CD4-positive, alpha-beta T cell treated with Interferon alpha-2 for 1 hour (primary cell): ENCODE measurements at regions not wholly inside any gene's neighbourhood (a gene's known extent, or its start where the extent isn't known, plus 50 kb on each side); places are given as distances from the start of the nearest gene placed in this dataset.

Experiments used
- DNase-seq, 2 donors: peaks; one replicate each; pipeline ENCODE4 v3.0.0-alpha.2; 2020 to 2022

GRCh38 chr13:31853643-31854326 lies 114.5 kb downstream of the RXFP2 start:
- no peak for DNase-seq

- no peak for DNase-seq
Observed at GRCh38 chr13:31859571-31859970, 120.2 kb downstream of the RXFP2 start.

GRCh38 chr13:31860002-31860401 lies 120.7 kb downstream of the RXFP2 start:
- no peak for DNase-seq

GRCh38 chr13:31862828-31863227 lies 123.5 kb downstream of the RXFP2 start:
- DNase-seq = no peak

GRCh38 chr13:31864307-31864706 lies 125.0 kb downstream of the RXFP2 start:
- DNase-seq = no peak

- no peak for DNase-seq
Observed at GRCh38 chr13:31866099-31866498, 126.8 kb downstream of the RXFP2 start.

GRCh38 chr13:31867709-31868108 lies 128.4 kb downstream of the RXFP2 start:
- DNase-seq = no peak

GRCh38 chr13:31869582-31869981 lies 130.3 kb downstream of the RXFP2 start:
- DNase-seq = no peak

GRCh38 chr13:31870511-31870910 lies 131.2 kb downstream of the RXFP2 start:
- no peak for DNase-seq

- no peak for DNase-seq
Observed at GRCh38 chr13:31873145-31873544, 133.8 kb downstream of the RXFP2 start.

- no peak for DNase-seq
Observed at GRCh38 chr13:31875134-31875533, 135.8 kb downstream of the RXFP2 start.

- no peak for DNase-seq
Observed at GRCh38 chr13:31878052-31878451, 138.7 kb downstream of the RXFP2 start.

GRCh38 chr13:31878495-31878894 lies 139.2 kb downstream of the RXFP2 start:
- no peak for DNase-seq

- DNase-seq = no peak
Observed at GRCh38 chr13:31878955-31879354, 139.6 kb downstream of the RXFP2 start.

GRCh38 chr13:31880851-31881494 lies 141.6 kb downstream of the RXFP2 start:
- DNase-seq = no peak

- no peak for DNase-seq
Observed at GRCh38 chr13:31881495-31881882, 142.2 kb downstream of the RXFP2 start.

GRCh38 chr13:31882794-31883193 lies 143.5 kb downstream of the RXFP2 start:
- no peak for DNase-seq

GRCh38 chr13:31884556-31884955 lies 145.2 kb downstream of the RXFP2 start:
- no peak for DNase-seq

- DNase-seq = no peak
Observed at GRCh38 chr13:31885994-31886393, 145.6 kb upstream of the FRY start.

GRCh38 chr13:31887286-31887685 lies 144.3 kb upstream of the FRY start:
- DNase-seq = no peak

- DNase-seq = no peak
Observed at GRCh38 chr13:31890946-31891345, 140.6 kb upstream of the FRY start.

GRCh38 chr13:31891472-31891871 lies 140.1 kb upstream of the FRY start:
- DNase-seq = no peak

GRCh38 chr13:31894931-31895330 lies 136.6 kb upstream of the FRY start:
- DNase-seq = no peak

GRCh38 chr13:31895691-31896090 lies 135.9 kb upstream of the FRY start:
- no peak for DNase-seq

GRCh38 chr13:31896427-31896826 lies 135.1 kb upstream of the FRY start:
- no peak for DNase-seq
